CD14-positive monocyte (primary cell): ENCODE measurements at regions not wholly inside any gene's neighbourhood (a gene's known extent, or its start where the extent isn't known, plus 50 kb on each side); places are given as distances from the start of the nearest gene placed in this dataset.
"Not testable (repeated sequence)": the region's sequence is repeated elsewhere in the genome, so short reads cannot be mapped to it uniquely, and the experiment has no call there.

ENCODE experiments used
- DNase-seq, 3 donors: peaks; one replicate each; pipeline ENCODE4 v3.0.0-alpha.2; 2011 to 2022
- H2AFZ ChIP-seq: 2 replicates; pipeline ENCODE4 v1.6.0; 2012; ENCODE audit warnings: mild to moderate bottlenecking, low read depth, low read length, inconsistent platforms; ENCODE audit not compliant: insufficient read depth, poor library complexity, severe bottlenecking
- H3K27ac ChIP-seq, 2 donors: 1 replicate in 1 of 2; 2 replicates in 1 of 2; pipeline ENCODE4 v1.5.1; 2012 to 2013; ENCODE audit warnings: low read length in 2 of 2, control low read depth in 1 of 2, inconsistent platforms in 1 of 2, low read depth in 1 of 2, mild to moderate bottlenecking in 1 of 2
- H3K27me3 ChIP-seq, 2 donors: one replicate each; pipeline versions ENCODE4 v1.6.0 to v1.6.1; 2011 to 2013; ENCODE audit warnings: low read length in 2 of 2; ENCODE audit not compliant: control insufficient read depth in 2 of 2, insufficient read depth in 2 of 2
- H3K36me3 ChIP-seq, 2 donors: replicated peaks in 1 of 2; 1 replicate in 1 of 2; 2 replicates in 1 of 2; pipeline versions ENCODE4 v1.5.1 to v1.6.1; 2012 to 2013; ENCODE audit warnings: low read length in 2 of 2, control low read depth in 1 of 2, inconsistent platforms in 1 of 2, mild to moderate bottlenecking in 1 of 2; ENCODE audit not compliant: insufficient read depth in 2 of 2, control insufficient read depth in 1 of 2
- H3K4me1 ChIP-seq, 2 donors: 1 replicate in 1 of 2; 2 replicates in 1 of 2; pipeline versions ENCODE4 v1.5.1 to v1.6.1; 2012 to 2013; ENCODE audit warnings: low read length in 2 of 2, control low read depth in 1 of 2, inconsistent platforms in 1 of 2, mild to moderate bottlenecking in 1 of 2, moderate library complexity in 1 of 2; ENCODE audit not compliant: insufficient read depth in 2 of 2, control insufficient read depth in 1 of 2
- H3K4me2 ChIP-seq: replicated peaks from 2 replicates; pipeline ENCODE3; 2012; ENCODE audit warnings: low read length, moderate library complexity, mild to moderate bottlenecking; ENCODE audit not compliant: poor library complexity, severe bottlenecking; ENCODE audit errors: extremely low read depth
- H3K4me3 ChIP-seq, 3 experiments: fragments of 200-600 bp in 1 of 3; sonication (generic) in 1 of 3; replicated peaks in 1 of 3; 1 replicate in 2 of 3; 2 replicates in 1 of 3; pipeline ENCODE4 v1.5.1; 2011 to 2013; ENCODE audit warnings: low read length in 3 of 3, mild to moderate bottlenecking in 3 of 3, control low read depth in 2 of 3, low read depth in 2 of 3, inconsistent platforms in 1 of 3, moderate library complexity in 1 of 3
- H3K79me2 ChIP-seq: 2 replicates; pipeline ENCODE4 v1.6.0; 2012; ENCODE audit warnings: mild to moderate bottlenecking, control low read depth, inconsistent platforms, low read length, moderate library complexity; ENCODE audit not compliant: insufficient read depth
- H3K9ac ChIP-seq: 2 replicates; pipeline ENCODE4 v1.6.0; 2017; ENCODE audit warnings: low read length, mild to moderate bottlenecking; ENCODE audit not compliant: insufficient read depth, poor library complexity, severe bottlenecking
- H3K9me3 ChIP-seq, 2 donors: replicated peaks in 1 of 2; 1 replicate in 1 of 2; 2 replicates in 1 of 2; pipeline versions ENCODE4 v1.5.1 to v1.6.1; 2012 to 2013; ENCODE audit warnings: low read length in 2 of 2, control low read depth in 1 of 2; ENCODE audit not compliant: control insufficient read depth in 1 of 2, insufficient read depth in 1 of 2
- H4K20me1 ChIP-seq: 2 replicates; pipeline ENCODE4 v1.6.0; 2012; ENCODE audit warnings: mild to moderate bottlenecking, low read length, control low read depth, moderate library complexity; ENCODE audit not compliant: insufficient read depth
- H3K27ac Mint-ChIP-seq, 7 donors: one replicate each; pipeline ENCODE4 v1.8.0; 2020; ENCODE audit warnings: mild to moderate bottlenecking in 7 of 7, mixed read lengths in 7 of 7, moderate library complexity in 6 of 7, inconsistent platforms in 2 of 7
- H3K27me3 Mint-ChIP-seq, 3 donors: one replicate each; pipeline ENCODE4 v1.8.0; 2021 to 2022; ENCODE audit warnings: low read depth in 3 of 3, mild to moderate bottlenecking in 3 of 3, mixed read lengths in 3 of 3, moderate library complexity in 3 of 3, inconsistent platforms in 1 of 3
- H3K36me3 Mint-ChIP-seq, 2 donors: one replicate each; pipeline ENCODE4 v1.8.0; 2020; ENCODE audit warnings: mixed read lengths in 2 of 2, inconsistent platforms in 1 of 2, mild to moderate bottlenecking in 1 of 2
- H3K4me1 Mint-ChIP-seq: one replicate; pipeline ENCODE4 v1.8.0; 2020; ENCODE audit warnings: mild to moderate bottlenecking, mixed read lengths
- H3K4me3 Mint-ChIP-seq, 2 donors: one replicate each; pipeline ENCODE4 v1.8.0; 2020; ENCODE audit warnings: mild to moderate bottlenecking in 2 of 2, mixed read lengths in 2 of 2, moderate library complexity in 1 of 2
- H3K9me3 Mint-ChIP-seq, 7 donors: one replicate each; pipeline ENCODE4 v1.8.0; 2020 to 2022; ENCODE audit warnings: mixed read lengths in 7 of 7, mild to moderate bottlenecking in 6 of 7, moderate library complexity in 6 of 7, inconsistent platforms in 2 of 7
- WGBS: methylation state at CpG from one replicate; pipeline ENCODE4 v1.1.5; 2013; ENCODE audit warnings: missing lambda C conversion rate; ENCODE audit not compliant: insufficient coverage; 5-methylcytosine and 5-hydroxymethylcytosine counted together
- intact Hi-C, 2 donors: fragments of 100-400 bp; cut with micrococcal nuclease; formaldehyde crosslinking; loops; one replicate each; pipeline versions ENCODE4 v1.15.0 to v1.15.1; 2023
- TF ChIP-seq, protein P1 (sequence below): fragments of 200-600 bp; IDR thresholded peaks from one replicate; pipeline ENCODE4 v1.8.0; 2022; ENCODE audit warnings: antibody characterized with exemption, mild to moderate bottlenecking

DNA sequence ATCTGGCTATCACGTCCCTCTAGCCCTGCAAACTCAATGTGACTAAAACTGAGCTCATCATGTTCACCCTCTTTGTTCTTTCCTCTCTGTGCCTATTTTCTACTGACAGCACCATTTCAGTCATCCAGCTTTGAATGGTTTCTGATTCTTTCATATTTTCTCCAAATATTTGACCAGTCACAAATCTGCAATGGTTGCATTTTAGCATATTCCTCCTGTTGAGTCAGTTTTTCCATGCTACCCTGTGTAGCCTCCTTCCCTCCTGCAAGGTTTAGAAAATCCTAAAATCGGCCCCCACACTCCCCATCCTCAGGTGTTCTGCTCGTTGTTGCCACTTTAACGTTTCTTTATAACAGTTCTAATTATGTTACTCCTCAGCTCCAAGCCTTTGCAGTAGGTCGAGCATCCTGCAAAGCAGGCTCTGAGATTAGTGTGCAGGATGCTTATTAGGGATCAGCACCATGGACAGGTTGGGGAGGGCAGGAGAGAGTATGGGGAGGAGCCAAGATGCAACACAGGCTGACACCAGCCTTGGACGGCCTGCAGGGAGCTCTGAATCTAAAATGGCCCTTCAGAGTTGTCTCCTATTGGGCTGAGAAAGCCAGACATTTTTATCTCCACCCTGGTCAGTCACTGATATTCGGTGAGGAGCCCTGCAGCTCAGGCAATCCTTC is 531.0 kb upstream of the COBL start:
- no peak overlapping the region for H3K4me2 ChIP-seq
- TF ChIP-seq, protein P1, sequence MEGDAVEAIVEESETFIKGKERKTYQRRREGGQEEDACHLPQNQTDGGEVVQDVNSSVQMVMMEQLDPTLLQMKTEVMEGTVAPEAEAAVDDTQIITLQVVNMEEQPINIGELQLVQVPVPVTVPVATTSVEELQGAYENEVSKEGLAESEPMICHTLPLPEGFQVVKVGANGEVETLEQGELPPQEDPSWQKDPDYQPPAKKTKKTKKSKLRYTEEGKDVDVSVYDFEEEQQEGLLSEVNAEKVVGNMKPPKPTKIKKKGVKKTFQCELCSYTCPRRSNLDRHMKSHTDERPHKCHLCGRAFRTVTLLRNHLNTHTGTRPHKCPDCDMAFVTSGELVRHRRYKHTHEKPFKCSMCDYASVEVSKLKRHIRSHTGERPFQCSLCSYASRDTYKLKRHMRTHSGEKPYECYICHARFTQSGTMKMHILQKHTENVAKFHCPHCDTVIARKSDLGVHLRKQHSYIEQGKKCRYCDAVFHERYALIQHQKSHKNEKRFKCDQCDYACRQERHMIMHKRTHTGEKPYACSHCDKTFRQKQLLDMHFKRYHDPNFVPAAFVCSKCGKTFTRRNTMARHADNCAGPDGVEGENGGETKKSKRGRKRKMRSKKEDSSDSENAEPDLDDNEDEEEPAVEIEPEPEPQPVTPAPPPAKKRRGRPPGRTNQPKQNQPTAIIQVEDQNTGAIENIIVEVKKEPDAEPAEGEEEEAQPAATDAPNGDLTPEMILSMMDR = no peak
- no peaks in the 10 kb centered on the region for H4K20me1 ChIP-seq
- H3K36me3 ChIP-seq = no peaks in the 10 kb centered on the region
- no peak overlapping the region for H3K9ac ChIP-seq
- H3K36me3 Mint-ChIP-seq = no peaks in the 10 kb centered on the region
- no peak overlapping the region for H3K27ac ChIP-seq
- no peak overlapping the region for H3K4me3 ChIP-seq
- WGBS = 66% methylated on average over 3 of the region's 7 CpGs
- no peaks in the 10 kb centered on the region for H3K4me1 ChIP-seq
- H3K79me2 ChIP-seq = no peaks in the 10 kb centered on the region
- no peak overlapping the region for H3K4me3 Mint-ChIP-seq
- no peaks in the 10 kb centered on the region for H3K4me1 Mint-ChIP-seq
- intact Hi-C loops = no loop called here
- peaks cover 12 to 29% of the 10 kb centered on the region in 2 donors for H3K9me3 ChIP-seq
- H3K27me3 ChIP-seq = no peaks in the 10 kb centered on the region
- no peak overlapping the region for H3K27ac Mint-ChIP-seq
- no peaks in the 10 kb centered on the region for H3K27me3 Mint-ChIP-seq
- H3K9me3 Mint-ChIP-seq = peaks cover 0 to 7% (median 3%) of the 10 kb centered on the region in 7 donors
- no peak overlapping the region for H2AFZ ChIP-seq
- no peak for DNase-seq

DNA sequence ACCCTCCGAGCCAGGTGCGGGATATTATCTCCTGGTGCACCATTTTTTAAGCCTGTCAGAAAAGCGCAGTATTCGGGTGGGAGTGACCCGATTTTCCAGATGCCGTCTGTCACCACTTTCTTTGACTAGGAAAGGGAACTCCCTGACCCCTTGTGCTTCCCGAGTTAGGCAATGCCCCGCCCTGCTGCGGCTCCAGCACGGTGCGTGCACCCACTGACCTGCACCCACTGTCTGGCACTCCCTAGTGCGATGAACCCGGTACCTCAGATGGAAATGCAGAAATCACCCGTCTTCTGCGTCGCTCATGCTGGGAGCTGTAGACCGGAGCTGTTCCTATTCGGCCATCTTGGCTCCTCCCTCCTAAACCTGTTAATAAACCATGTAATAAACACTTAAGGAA is 522.5 kb upstream of the COBL start:
- H3K4me3 ChIP-seq, H2AFZ ChIP-seq, intact Hi-C loops, H3K4me1 Mint-ChIP-seq, H4K20me1 ChIP-seq, H3K27me3 ChIP-seq, H3K79me2 ChIP-seq, DNase-seq, H3K4me1 ChIP-seq, H3K4me3 Mint-ChIP-seq, H3K36me3 ChIP-seq, H3K27me3 Mint-ChIP-seq, H3K36me3 Mint-ChIP-seq, H3K27ac Mint-ChIP-seq, H3K9ac ChIP-seq, H3K27ac ChIP-seq, H3K4me2 ChIP-seq: not testable (repeated sequence)
- peaks cover 4 to 12% of the 10 kb centered on the region in 2 donors for H3K9me3 ChIP-seq
- H3K9me3 Mint-ChIP-seq = peaks cover 4 to 22% (median 10%) of the 10 kb centered on the region in 7 donors
- WGBS = 92% methylated on average over 8 of the region's 18 CpGs
